GM06990 (cell line): ENCODE measurements at regions not wholly inside any gene's neighbourhood (a gene's known extent, or its start where the extent isn't known, plus 50 kb on each side); places are given as distances from the start of the nearest gene placed in this dataset.
A peak's percentile ranks its signal among the peaks of the same experiment; 100 is the strongest.

Experiments
- DNase-seq: peaks from one replicate; pipeline ENCODE4 v3.0.0-alpha.2; 2011; ENCODE audit not compliant: insufficient read length; ENCODE audit errors: extremely low read depth
- H3K27me3 ChIP-seq: replicated peaks from 2 replicates; pipeline ENCODE4 v1.6.0; 2011; ENCODE audit warnings: low read length; ENCODE audit not compliant: control insufficient read depth, insufficient read depth
- H3K36me3 ChIP-seq: 2 replicates; pipeline ENCODE4 v1.5.1; 2011; ENCODE audit warnings: low read length; ENCODE audit not compliant: control insufficient read depth, insufficient read depth
- H3K4me3 ChIP-seq: replicated peaks from 2 replicates; pipeline ENCODE4 v1.5.1; 2011; ENCODE audit warnings: low read depth, mild to moderate bottlenecking, control low read depth, low read length
- TF ChIP-seq, protein P1 (sequence below): IDR thresholded peaks from 2 replicates; pipeline ENCODE4 v1.5.1; 2011; ENCODE audit warnings: low read length, control low read depth, mild to moderate bottlenecking, inconsistent platforms; ENCODE audit not compliant: insufficient read depth, poor library complexity, severe bottlenecking

DNA sequence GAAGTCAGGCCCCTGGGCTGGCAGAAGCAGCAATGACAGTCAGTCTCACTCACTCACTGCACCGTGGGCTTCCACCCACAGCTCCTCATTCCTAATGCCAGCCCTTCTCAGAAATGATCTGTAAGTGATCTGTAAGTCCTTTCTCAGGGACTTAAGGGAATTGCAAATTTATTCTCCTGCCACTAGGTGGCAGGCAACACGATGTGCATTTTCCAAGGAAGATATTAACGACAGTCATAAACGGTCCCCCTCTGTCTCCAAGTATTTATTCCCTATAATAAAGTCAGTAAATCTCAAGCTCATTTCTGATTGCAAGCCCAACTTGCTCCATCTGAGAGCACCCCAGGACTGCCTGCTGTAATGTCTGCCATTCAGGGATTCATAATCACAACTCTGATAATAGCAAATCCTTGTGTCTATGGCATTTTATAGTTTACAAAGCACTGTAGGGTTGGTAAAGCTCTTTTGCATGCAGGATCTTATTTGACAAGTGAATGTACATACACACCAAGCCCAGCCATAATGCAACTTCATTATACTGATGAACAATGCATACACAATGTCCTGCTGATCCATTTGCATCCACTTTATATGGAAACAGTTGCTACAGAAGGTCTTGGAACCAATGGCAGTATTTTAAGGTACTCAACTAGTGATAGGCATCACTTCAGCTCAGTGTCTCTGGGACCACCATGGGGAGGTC, 380.5 kb upstream of the CAMK1G start:
- DNase-seq = peak; percentile 18
- TF ChIP-seq, protein P1, sequence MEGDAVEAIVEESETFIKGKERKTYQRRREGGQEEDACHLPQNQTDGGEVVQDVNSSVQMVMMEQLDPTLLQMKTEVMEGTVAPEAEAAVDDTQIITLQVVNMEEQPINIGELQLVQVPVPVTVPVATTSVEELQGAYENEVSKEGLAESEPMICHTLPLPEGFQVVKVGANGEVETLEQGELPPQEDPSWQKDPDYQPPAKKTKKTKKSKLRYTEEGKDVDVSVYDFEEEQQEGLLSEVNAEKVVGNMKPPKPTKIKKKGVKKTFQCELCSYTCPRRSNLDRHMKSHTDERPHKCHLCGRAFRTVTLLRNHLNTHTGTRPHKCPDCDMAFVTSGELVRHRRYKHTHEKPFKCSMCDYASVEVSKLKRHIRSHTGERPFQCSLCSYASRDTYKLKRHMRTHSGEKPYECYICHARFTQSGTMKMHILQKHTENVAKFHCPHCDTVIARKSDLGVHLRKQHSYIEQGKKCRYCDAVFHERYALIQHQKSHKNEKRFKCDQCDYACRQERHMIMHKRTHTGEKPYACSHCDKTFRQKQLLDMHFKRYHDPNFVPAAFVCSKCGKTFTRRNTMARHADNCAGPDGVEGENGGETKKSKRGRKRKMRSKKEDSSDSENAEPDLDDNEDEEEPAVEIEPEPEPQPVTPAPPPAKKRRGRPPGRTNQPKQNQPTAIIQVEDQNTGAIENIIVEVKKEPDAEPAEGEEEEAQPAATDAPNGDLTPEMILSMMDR = peak; percentile 75
- no peaks in the 10 kb centered on the region; the same call in 1 of the 2 replicates for H3K27me3 ChIP-seq
- H3K4me3 ChIP-seq = no peak overlapping the region
- H3K36me3 ChIP-seq = no peaks in the 10 kb centered on the region

DNA sequence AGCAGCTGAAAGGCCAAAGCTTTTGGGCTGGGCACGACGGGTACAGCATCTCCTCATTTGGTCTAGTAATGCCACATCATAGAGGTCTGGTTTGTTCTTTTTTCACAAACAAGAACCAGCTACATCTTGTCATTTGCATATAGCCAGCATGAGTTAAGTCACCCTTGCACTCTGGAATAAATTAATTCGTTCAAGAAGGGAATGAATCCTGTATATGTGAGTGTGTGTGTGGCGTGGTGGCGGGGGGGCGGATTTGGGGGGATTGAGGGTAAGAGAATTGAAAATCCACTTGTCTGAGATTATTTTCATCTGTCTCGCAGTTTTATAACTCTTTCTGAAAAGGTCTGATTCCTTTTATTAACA, 380.0 kb upstream of the CAMK1G start:
- DNase-seq = no peak
- Histone ChIP-seq H3K36me3 (no peaks in the 10 kb centered on the region), H3K4me3 (no peak overlapping the region), H3K27me3 (no peaks in the 10 kb centered on the region; the same call in 1 of the 2 replicates)
- TF ChIP-seq, protein P1 = no peak

DNA sequence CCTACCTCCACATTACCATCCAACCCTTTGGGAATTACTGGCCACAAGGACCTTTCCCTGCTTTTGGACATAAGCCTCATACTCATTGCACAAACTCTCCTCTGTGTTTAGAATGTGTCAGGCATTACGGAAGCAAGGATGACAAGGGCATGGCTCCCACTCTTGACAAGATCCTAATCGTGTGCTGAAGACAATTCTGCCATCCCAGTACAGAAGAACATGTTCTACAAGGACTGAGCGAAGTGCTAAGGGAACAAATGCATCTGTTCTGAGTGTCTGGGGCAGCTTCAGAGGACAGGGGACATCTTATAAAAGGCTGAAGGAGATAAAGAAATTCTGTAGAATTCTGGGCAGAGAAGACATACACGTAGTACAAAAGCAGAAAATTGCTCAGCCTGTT, 378.5 kb upstream of the CAMK1G start:
- TF ChIP-seq, protein P1 = no peak
- no peak overlapping the region for H3K4me3 ChIP-seq
- no peaks in the 10 kb centered on the region for H3K36me3 ChIP-seq
- H3K27me3 ChIP-seq = no peaks in the 10 kb centered on the region; the same call in 1 of the 2 replicates
- no peak for DNase-seq

DNA sequence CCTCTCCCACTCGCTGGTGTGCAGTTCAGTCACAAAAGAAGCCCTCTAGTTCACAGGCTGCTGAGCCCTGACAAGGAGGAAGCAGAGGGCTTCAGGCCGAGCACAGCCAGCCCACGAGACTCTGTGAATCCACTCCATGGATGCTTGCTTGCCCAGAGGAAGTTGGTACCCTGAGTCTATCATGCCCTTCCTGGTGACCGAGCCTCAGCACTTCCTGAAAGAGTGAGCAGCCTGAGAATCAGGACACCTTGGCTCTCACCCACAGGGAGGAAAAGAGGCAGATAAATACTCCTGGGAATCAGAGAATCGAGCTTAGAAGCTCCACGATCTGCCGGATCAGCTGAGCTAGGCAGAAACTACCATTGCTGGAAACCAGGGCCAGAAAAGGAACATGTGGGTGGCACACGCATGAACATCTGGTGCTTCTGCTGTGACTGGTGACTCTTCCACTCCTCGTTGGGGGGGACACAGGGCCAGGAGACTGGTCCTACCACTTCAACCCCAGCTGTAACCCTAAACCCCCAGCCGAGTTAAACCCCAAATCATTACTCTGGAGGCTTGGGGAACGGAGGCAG, 376.3 kb upstream of the CAMK1G start:
- Histone ChIP-seq H3K36me3 (no peaks in the 10 kb centered on the region), H3K4me3 (no peak overlapping the region), H3K27me3 (no peaks in the 10 kb centered on the region; the same call in 1 of the 2 replicates)
- TF ChIP-seq, protein P1 = no peak
- DNase-seq = no peak

DNA sequence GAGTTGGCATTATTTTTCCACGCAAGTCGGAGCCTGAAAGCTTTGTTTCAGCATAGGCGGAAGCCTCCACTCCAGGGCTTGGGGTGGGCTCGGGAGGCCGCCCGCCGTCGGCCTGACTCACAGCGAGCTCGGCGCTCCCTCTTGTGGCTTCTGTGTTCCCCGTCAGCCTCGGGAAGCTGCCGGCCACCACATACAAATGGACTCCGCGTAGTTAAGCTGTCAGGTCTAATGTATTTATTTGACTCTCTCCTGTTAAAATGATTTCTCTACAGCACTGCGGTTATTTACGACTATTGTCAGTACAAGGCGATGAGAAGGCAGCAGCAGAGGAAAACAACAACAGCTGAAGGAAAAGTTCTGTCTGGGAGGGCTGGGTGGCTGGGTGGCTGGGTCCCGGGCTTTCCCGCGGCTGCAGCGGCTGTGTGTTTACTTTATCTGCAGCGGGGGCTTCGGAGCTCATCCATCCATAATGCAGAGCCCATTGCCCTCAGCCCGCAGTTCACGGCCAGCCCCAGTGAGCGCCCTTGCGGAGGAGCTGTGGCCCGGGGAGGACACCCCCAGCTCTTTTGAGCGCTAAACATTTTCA, 375.7 kb upstream of the CAMK1G start:
- DNase-seq = peak; percentile 75
- H3K27me3 ChIP-seq = no peaks in the 10 kb centered on the region; the same call in 1 of the 2 replicates
- no peak overlapping the region for H3K4me3 ChIP-seq
- H3K36me3 ChIP-seq = no peaks in the 10 kb centered on the region
- TF ChIP-seq, protein P1 = peak; percentile 76
